Activated CD8-positive, alpha-beta T cell treated with anti-CD3 and anti-CD28 coated beads for 36 hours (primary cell): ENCODE measurements at regions not wholly inside any gene's neighbourhood (a gene's known extent, or its start where the extent isn't known, plus 50 kb on each side); places are given as distances from the start of the nearest gene placed in this dataset.

Experiments
- ATAC-seq: fragments of 200-7000 bp; cut with Tn5 transposase; one replicate; pipeline ENCODE4 v1.10.0; 2021; ENCODE audit warnings: mild to moderate bottlenecking, moderate library complexity
- CTCF ChIA-PET: fragments of 350-600 bp; sonication (Branson Sonifier 250); formaldehyde crosslinking; loops from one replicate; lab custom pipeline; 2021; ENCODE audit warnings: antibody characterized with exemption; lab: Charles Lee
- POLR2A ChIA-PET: fragments of 350-600 bp; sonication (Branson Sonifier 250); formaldehyde crosslinking; loops from one replicate; lab custom pipeline; 2021; ENCODE audit warnings: antibody characterized with exemption; lab: Charles Lee
- DNase-seq: peaks from one replicate; pipeline ENCODE4 v3.0.0-alpha.2; 2020
- H3K27ac Mint-ChIP-seq: one replicate; pipeline ENCODE4 v1.8.0; 2021; ENCODE audit warnings: mild to moderate bottlenecking, mixed read lengths
- H3K27me3 Mint-ChIP-seq: one replicate; pipeline ENCODE4 v1.8.0; 2021; ENCODE audit warnings: mixed read lengths
- H3K36me3 Mint-ChIP-seq: one replicate; pipeline ENCODE4 v1.8.0; 2021; ENCODE audit warnings: low read depth, mixed read lengths
- H3K4me1 Mint-ChIP-seq: one replicate; pipeline ENCODE4 v1.8.0; 2021; ENCODE audit warnings: low read depth, mixed read lengths
- H3K4me3 Mint-ChIP-seq: one replicate; pipeline ENCODE4 v1.8.0; 2021; ENCODE audit warnings: mild to moderate bottlenecking, moderate library complexity, mixed read lengths
- H3K9me3 Mint-ChIP-seq: one replicate; pipeline ENCODE4 v1.8.0; 2021; ENCODE audit warnings: mixed read lengths
- intact Hi-C: fragments of 100-400 bp; cut with micrococcal nuclease; formaldehyde crosslinking; loops from one replicate; pipeline ENCODE4 v1.10.0; 2022
- TF ChIP-seq, protein P1 (sequence below): fragments of 200-600 bp; IDR thresholded peaks from one replicate; pipeline ENCODE4 v1.8.0; 2022; ENCODE audit warnings: antibody characterized with exemption, mild to moderate bottlenecking

DNA sequence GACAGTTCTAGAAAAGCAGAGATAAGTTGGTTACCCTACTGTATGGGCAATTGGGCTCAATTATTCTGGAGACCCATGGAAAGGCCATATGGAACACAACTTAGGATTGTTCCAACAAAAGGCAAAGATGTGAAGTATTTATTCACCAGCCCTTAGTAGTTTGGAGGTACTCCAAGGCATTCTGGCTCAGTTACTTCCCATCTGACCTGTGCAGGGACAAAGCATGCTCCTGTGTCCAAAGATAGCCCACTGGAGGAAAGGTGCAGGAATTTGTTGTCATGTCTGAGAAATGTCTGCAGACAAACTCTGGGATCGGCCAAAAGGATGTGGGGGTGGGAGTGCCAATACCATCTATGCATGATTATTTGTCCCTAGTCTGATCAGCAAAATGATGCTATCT, 279.5 kb upstream of the PTGER4 start:
- H3K27ac Mint-ChIP-seq: no peak overlapping the region
- TF ChIP-seq, protein P1, sequence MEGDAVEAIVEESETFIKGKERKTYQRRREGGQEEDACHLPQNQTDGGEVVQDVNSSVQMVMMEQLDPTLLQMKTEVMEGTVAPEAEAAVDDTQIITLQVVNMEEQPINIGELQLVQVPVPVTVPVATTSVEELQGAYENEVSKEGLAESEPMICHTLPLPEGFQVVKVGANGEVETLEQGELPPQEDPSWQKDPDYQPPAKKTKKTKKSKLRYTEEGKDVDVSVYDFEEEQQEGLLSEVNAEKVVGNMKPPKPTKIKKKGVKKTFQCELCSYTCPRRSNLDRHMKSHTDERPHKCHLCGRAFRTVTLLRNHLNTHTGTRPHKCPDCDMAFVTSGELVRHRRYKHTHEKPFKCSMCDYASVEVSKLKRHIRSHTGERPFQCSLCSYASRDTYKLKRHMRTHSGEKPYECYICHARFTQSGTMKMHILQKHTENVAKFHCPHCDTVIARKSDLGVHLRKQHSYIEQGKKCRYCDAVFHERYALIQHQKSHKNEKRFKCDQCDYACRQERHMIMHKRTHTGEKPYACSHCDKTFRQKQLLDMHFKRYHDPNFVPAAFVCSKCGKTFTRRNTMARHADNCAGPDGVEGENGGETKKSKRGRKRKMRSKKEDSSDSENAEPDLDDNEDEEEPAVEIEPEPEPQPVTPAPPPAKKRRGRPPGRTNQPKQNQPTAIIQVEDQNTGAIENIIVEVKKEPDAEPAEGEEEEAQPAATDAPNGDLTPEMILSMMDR: no peak
- intact Hi-C loops: loop anchor here (10.0 kb wide), 1 partner anchor 175 kb away; no protein-coding TSS in a partner anchor
- H3K36me3 Mint-ChIP-seq: peaks cover 11% of the 10 kb centered on the region
- ATAC-seq (no peak), DNase-seq (no peak)
- POLR2A ChIA-PET: no interaction called here
- CTCF ChIA-PET: no interaction called here
- H3K27me3 Mint-ChIP-seq: no peaks in the 10 kb centered on the region
- peaks cover 12% of the 10 kb centered on the region for H3K9me3 Mint-ChIP-seq
- H3K4me1 Mint-ChIP-seq: peaks cover 65% of the 10 kb centered on the region
- no peak overlapping the region for H3K4me3 Mint-ChIP-seq

DNA sequence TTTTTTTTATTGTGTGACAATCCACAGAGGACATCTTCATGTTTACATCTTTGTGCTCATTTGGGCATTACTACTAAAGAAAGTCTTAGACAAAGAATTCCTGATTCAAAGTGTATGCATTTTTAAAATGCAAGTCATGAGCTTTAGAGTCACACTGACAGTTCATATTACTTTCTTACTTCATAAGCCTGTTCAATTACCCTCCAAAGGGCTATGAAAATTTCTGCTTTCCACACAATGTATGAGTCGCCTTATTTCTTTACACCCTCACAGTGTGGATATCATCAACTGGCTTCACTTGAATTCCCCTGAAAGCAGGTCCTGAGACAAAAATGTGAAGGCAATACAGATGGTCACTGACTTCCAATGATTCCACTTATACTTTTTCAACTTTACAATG, 280.4 kb upstream of the PTGER4 start:
- ATAC-seq: no peak

DNA sequence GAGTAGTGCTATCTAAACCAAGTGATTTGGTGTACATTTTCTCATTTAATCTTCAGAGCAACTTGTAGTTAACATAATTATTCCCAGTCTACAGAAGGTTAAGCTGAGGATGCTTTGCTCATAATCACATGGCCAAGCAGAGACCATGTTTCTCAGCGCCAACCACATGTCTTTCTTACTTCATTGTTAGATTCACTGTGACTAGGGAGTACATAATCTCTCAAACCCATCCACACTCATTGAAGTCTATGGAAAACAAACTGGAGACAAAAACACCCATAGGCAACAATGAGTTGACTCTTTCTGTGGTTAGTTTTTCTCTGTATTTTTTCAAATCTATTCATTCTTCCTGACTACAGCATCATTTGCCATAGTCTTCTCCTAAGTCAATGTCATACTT, 281.7 kb upstream of the PTGER4 start:
- TF ChIP-seq, protein P1: no peak
- ATAC-seq (no peak), DNase-seq (no peak)
- ChIA-PET CTCF (no interaction called here), POLR2A (no interaction called here)
- H3K9me3 Mint-ChIP-seq: peaks cover 5% of the 10 kb centered on the region
- peaks cover 45% of the 10 kb centered on the region for H3K4me1 Mint-ChIP-seq
- H3K27ac Mint-ChIP-seq: peak overlapping the region; percentile 60
- H3K36me3 Mint-ChIP-seq: no peaks in the 10 kb centered on the region
- intact Hi-C loops: no loop called here
- H3K4me3 Mint-ChIP-seq: no peak overlapping the region
- no peaks in the 10 kb centered on the region for H3K27me3 Mint-ChIP-seq

More for the DNA sequence above, 280.4 kb upstream of the PTGER4 start:
- TF ChIP-seq, protein P1: no peak
- Mint-ChIP-seq H3K9me3 (peaks cover 12% of the 10 kb centered on the region), H3K27ac (no peak overlapping the region), H3K4me3 (no peak overlapping the region), H3K4me1 (peaks cover 56% of the 10 kb centered on the region), H3K27me3 (no peaks in the 10 kb centered on the region), H3K36me3 (peaks cover 6% of the 10 kb centered on the region)
- ChIA-PET POLR2A (no interaction called here), CTCF (interaction anchor here (0.8 kb wide), 1 partner anchor 11 kb away, joined by 3 read pairs; no protein-coding TSS in a partner anchor)
- intact Hi-C loops: no loop called here
- no peak for DNase-seq

DNA sequence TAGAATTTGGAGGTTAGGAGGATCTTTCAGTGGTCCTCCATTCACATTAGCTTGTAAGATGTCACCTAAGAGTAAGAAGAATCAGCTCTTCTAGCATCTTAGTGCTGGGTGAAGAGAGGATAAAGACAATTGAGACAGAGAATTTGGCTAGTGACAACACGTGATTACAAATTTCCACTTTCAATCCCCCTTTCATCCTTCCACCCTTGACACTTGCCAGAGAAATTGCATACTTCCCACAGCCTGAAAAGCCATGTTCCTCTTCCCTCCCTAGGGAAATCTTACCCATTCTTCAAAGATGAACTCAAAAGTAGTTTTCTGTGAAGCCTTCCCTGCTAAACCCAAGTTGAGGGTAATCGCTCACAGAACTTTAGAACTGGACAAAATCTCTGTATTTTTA, 282.6 kb upstream of the PTGER4 start:
- TF ChIP-seq, protein P1: no peak
- Mint-ChIP-seq H3K36me3 (no peaks in the 10 kb centered on the region), H3K27ac (no peak overlapping the region), H3K4me1 (peaks cover 38% of the 10 kb centered on the region), H3K4me3 (no peak overlapping the region), H3K9me3 (peaks cover 5% of the 10 kb centered on the region), H3K27me3 (no peaks in the 10 kb centered on the region)
- no peak for ATAC-seq
- no peak for DNase-seq
- intact Hi-C loops: no loop called here
- CTCF ChIA-PET: no interaction called here
- POLR2A ChIA-PET: interaction anchor here (0.7 kb wide), 1 partner anchor 282 kb away, joined by 3 read pairs; the partner anchor contains the start of gene PTGER4

DNA sequence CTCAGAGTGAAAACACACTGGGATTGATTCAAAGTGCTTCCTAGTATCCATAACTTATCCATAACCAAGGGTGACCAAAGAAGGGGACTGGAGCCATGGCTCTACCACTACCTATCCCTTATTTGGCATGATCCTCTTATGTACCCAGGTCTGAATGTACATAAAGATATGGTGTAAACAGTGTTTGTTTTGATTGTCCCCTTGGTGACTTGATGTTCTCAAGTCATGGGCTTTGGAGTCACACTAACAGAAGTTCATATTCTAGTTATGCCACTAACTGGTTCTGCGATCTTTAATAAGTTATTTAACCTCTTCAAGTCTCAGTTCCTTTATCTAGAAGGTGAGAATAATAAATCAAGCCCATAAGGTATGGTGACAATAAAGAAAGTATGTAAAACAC, 283.4 kb upstream of the PTGER4 start:
- ChIA-PET POLR2A (interaction anchor here (0.7 kb wide), 1 partner anchor 283 kb away, joined by 3 read pairs; the partner anchor contains the start of gene PTGER4), CTCF (no interaction called here)
- no peak overlapping the region for H3K27ac Mint-ChIP-seq
- peaks cover 35% of the 10 kb centered on the region for H3K4me1 Mint-ChIP-seq
- intact Hi-C loops: no loop called here
- TF ChIP-seq, protein P1: no peak
- no peak overlapping the region for H3K4me3 Mint-ChIP-seq
- no peaks in the 10 kb centered on the region for H3K36me3 Mint-ChIP-seq
- no peaks in the 10 kb centered on the region for H3K27me3 Mint-ChIP-seq
- ATAC-seq (no peak), DNase-seq (no peak)
- peaks cover 5% of the 10 kb centered on the region for H3K9me3 Mint-ChIP-seq
